Effector memory CD8-positive, alpha-beta T cell (primary cell): ENCODE measurements at regions not wholly inside any gene's neighbourhood (a gene's known extent, or its start where the extent isn't known, plus 50 kb on each side); places are given as distances from the start of the nearest gene placed in this dataset.

Experiments
- ATAC-seq: fragments of 150-1000 bp; cut with Tn5 transposase; replicated peaks from 2 replicates; pipeline ENCODE4 v1.10.0; 2021; ENCODE audit warnings: mild to moderate bottlenecking, moderate library complexity
- DNase-seq, 3 experiments: peaks; one replicate each; pipeline ENCODE4 v3.0.0; 2021
- H3K27ac Mint-ChIP-seq, 2 donors: one replicate each; pipeline ENCODE4 v1.8.0; 2022; ENCODE audit warnings: mild to moderate bottlenecking in 2 of 2, mixed read lengths in 2 of 2, moderate library complexity in 2 of 2
- H3K27me3 Mint-ChIP-seq, 2 donors: one replicate each; pipeline ENCODE4 v1.8.0; 2022; ENCODE audit warnings: mixed read lengths in 2 of 2
- H3K36me3 Mint-ChIP-seq: one replicate; pipeline ENCODE4 v1.8.0; 2022; ENCODE audit warnings: mild to moderate bottlenecking, moderate library complexity, mixed read lengths; ENCODE audit not compliant: insufficient read depth
- H3K4me1 Mint-ChIP-seq, 2 donors: one replicate each; pipeline ENCODE4 v1.8.0; 2022; ENCODE audit warnings: low read depth in 2 of 2, mixed read lengths in 2 of 2
- H3K4me3 Mint-ChIP-seq, 2 donors: one replicate each; pipeline ENCODE4 v1.8.0; 2022; ENCODE audit warnings: mild to moderate bottlenecking in 2 of 2, mixed read lengths in 2 of 2, moderate library complexity in 2 of 2
- H3K9me3 Mint-ChIP-seq, 2 donors: one replicate each; pipeline ENCODE4 v1.8.0; 2022; ENCODE audit warnings: mixed read lengths in 2 of 2

DNA sequence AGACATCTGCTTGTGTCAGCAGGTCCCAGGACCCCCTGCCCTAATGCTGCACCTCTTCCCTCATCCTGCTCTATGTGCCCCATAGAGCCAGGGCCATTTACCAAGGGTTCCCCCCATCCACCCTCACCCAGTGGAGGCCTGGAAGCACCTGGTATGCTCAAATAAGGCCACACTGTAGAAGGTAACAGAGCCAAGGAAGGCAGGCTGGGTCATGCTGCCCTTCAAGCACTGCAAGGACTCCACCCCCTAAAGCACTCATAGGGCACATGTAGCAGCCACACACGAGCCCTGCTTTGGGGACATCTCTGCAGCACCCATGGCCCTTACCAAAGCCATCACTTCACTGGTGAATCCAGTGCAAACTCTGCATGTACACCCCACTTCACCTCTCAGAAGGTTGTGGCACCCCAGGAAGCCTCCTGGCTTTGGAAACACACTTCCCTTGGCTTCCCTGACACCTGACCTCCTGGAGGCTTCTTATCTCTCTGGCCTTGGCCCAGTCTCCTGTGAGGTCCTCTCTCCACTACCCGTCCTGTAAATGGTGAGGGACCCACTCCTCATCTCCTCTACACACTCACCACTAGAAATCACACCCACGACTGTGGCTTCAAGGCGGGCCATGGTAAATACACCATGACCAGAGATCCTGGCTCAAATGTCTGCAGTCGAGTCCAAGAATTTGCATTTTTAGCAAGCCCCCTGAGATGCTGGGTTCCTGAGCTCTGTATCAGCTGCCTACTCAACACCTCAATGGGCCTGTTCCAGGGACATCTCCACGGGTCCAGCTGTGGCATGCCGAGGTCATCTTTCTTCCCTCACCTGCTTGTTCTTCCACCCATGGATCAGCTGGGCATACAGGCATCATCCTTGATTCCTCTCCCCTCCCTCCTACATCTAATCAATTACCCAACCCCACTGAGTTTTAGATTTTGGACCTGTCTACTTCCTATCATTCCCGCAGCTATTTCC is 80.9 kb upstream of the DOCK9 start:
- Mint-ChIP-seq H3K4me3 (no peak overlapping the region), H3K27me3 (no peaks in the 10 kb centered on the region), H3K27ac (peak overlapping the region; percentile 55 to 59), H3K4me1 (peaks cover 44 to 51% of the 10 kb centered on the region in 2 donors), H3K9me3 (no peaks in the 10 kb centered on the region), H3K36me3 (peaks cover 5% of the 10 kb centered on the region)
- ATAC-seq (no peak), DNase-seq (no peak)

DNA sequence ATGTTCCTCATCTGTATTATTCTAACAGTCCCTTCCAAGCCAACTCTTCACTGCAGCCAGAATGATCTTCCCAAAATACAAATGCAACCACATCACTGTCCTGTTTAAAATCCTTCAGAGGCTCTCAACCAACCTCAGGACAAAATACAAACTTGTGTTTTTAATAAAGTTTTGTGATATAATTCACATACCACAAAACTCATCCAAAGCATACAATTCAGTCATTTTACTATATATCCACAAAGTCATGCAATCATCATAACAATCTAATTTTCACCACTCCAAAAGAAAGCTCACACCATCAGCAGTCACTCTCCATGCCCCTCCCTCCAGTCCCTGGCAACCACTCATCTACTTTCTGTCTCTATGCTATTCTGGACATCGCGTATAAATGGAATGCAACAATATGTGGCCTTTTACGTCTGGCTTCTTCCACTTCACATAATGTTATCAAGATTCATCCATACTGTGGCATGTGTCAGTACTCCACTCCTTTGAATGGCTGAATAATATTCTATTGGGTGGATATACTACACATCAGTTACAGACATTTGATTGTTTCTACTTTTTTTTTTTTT is 81.7 kb upstream of the DOCK9 start:
- Mint-ChIP-seq H3K4me3 (no peak overlapping the region), H3K27ac (peak overlapping the region in 1 of 2 donors; percentile 59), H3K9me3 (no peaks in the 10 kb centered on the region), H3K27me3 (no peaks in the 10 kb centered on the region), H3K36me3 (peaks cover 5% of the 10 kb centered on the region), H3K4me1 (peaks cover 36 to 48% of the 10 kb centered on the region in 2 donors)
- DNase-seq (no peak), ATAC-seq (no peak)

DNA sequence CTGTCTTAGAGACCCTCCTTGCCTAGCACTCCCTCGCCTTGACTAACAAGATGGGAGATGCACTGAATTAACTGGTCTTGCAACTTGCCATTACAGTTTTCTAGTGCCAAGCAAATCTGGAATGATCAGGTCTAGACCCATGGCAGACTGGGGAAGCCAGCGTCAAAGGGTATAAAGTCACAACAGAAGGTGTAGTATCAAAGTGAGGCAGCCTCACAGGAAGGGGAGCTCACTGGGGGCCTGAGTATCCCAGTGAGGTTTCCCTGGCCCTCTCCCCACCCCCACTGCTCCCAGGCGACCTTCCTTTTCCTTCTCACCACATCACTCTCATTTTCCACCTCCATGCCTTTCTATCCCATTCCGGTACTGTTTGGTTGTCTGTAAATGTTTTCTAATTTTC is 83.5 kb upstream of the DOCK9 start:
- Mint-ChIP-seq H3K27me3 (no peaks in the 10 kb centered on the region), H3K4me1 (peaks cover 40 to 51% of the 10 kb centered on the region in 2 donors), H3K4me3 (no peak overlapping the region), H3K9me3 (no peaks in the 10 kb centered on the region), H3K36me3 (peaks cover 5% of the 10 kb centered on the region), H3K27ac (peak overlapping the region; percentile 19 to 75)
- DNase-seq (no peak), ATAC-seq (no peak)

DNA sequence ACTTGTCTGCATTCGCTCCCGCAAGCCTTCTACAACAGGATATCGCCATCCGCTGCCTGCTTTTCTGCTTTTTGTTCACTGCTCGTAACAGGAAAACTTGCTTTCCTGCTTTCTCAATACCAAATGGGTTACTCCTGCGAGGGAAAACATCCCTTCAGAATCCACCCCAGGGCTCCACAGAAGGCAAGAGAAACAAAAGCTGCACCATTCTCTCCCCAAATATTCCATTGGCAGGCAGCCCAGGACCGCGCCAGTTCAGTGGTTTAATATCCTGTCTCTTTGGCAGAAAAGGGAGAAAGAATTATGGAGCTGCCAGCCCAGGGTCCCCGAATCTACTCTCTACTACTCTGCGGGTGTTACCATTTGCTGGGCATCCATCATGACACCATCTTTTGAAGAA is 84.7 kb upstream of the DOCK9 start:
- H3K4me1 Mint-ChIP-seq, result peaks cover 46 to 52% of the 10 kb centered on the region in 2 donors
- ATAC-seq (no peak), DNase-seq (no peak)
- H3K27ac Mint-ChIP-seq, result no peak overlapping the region
- H3K36me3 Mint-ChIP-seq, result peaks cover 5% of the 10 kb centered on the region
- no peaks in the 10 kb centered on the region for H3K27me3 Mint-ChIP-seq
- H3K4me3 Mint-ChIP-seq, result no peak overlapping the region
- H3K9me3 Mint-ChIP-seq, result no peaks in the 10 kb centered on the region

DNA sequence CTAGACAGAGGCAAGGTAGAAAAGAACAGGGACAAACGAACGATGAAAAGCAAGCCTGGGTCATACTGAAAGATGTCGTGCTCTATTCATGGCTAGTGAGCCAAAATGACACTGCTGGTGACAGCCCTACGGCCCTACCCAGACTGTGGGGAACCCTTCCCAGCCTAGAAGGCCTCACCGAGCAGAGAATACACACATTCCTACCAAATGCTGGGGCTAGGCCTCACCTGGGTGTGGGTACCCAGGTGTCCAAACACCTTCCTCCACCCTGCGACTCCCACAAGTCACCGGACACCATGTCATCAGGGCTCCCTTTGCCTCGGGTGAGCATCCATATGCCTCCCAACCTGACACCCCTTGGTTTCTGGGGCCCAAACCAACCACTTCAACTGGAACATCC is 85.3 kb upstream of the DOCK9 start:
- ATAC-seq (no peak), DNase-seq (no peak)
- Mint-ChIP-seq H3K9me3 (no peaks in the 10 kb centered on the region), H3K36me3 (peaks cover 5% of the 10 kb centered on the region), H3K27me3 (no peaks in the 10 kb centered on the region), H3K27ac (no peak overlapping the region), H3K4me3 (no peak overlapping the region), H3K4me1 (peaks cover 48 to 55% of the 10 kb centered on the region in 2 donors)

DNA sequence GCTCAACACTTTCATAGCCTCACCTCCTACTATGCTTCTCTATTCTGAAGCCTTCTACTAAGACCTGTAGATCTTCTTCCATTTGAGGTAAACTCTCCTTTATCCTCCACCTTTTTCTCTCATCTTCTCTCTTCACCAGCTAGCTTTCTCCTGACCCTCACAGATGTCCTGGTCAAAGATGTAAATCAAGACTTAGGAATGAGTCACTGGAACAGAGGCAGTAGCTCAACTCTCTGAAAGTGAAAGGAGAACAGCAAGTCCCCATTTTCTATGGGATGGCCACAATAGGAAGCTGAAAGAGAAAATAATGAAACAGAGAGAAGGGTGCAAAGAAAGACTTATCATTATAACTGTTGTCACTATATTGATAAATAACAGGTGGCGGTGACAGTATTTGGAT is 86.1 kb upstream of the DOCK9 start:
- H3K9me3 Mint-ChIP-seq, result no peaks in the 10 kb centered on the region
- no peak overlapping the region for H3K4me3 Mint-ChIP-seq
- DNase-seq, result no peak
- no peaks in the 10 kb centered on the region for H3K27me3 Mint-ChIP-seq
- H3K36me3 Mint-ChIP-seq, result peaks cover 2% of the 10 kb centered on the region
- H3K27ac Mint-ChIP-seq, result no peak overlapping the region
- ATAC-seq, result no peak
- peaks cover 40 to 52% of the 10 kb centered on the region in 2 donors for H3K4me1 Mint-ChIP-seq

DNA sequence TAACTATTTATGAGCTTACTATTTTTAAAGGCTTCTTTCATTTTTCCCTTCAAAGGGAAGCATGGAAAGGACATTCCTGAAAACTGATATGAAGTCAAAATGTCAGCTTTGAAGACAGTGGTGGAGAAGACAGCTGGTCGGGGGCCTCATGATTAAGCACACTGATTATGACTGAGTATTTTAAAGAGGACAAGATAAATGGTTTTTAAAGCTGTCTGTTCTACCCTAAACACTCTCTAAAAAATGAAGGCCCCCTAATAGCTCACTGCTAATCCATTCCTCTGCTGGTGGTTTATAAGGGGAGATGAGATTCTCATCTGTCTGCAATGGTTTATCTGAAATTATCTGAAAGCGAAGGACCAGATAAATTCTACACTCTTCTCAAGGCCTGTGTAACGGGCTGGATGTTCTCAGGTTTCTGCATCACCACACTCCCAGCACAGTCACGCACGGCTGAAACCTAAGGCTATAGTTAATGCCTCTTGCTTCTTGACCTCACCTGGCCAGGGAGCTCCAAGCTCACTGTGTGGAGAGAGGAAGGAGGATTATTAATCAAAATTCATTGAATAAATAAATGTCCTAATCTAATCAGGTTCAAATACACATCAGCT is 86.9 kb upstream of the DOCK9 start:
- peak overlapping the region; percentile 1 to 2 for H3K27ac Mint-ChIP-seq
- no peaks in the 10 kb centered on the region for H3K27me3 Mint-ChIP-seq
- no peaks in the 10 kb centered on the region for H3K9me3 Mint-ChIP-seq
- ATAC-seq, result no peak
- no peak for DNase-seq
- no peak overlapping the region for H3K4me3 Mint-ChIP-seq
- H3K4me1 Mint-ChIP-seq, result peaks cover 35 to 48% of the 10 kb centered on the region in 2 donors
- H3K36me3 Mint-ChIP-seq, result peaks cover 2% of the 10 kb centered on the region

DNA sequence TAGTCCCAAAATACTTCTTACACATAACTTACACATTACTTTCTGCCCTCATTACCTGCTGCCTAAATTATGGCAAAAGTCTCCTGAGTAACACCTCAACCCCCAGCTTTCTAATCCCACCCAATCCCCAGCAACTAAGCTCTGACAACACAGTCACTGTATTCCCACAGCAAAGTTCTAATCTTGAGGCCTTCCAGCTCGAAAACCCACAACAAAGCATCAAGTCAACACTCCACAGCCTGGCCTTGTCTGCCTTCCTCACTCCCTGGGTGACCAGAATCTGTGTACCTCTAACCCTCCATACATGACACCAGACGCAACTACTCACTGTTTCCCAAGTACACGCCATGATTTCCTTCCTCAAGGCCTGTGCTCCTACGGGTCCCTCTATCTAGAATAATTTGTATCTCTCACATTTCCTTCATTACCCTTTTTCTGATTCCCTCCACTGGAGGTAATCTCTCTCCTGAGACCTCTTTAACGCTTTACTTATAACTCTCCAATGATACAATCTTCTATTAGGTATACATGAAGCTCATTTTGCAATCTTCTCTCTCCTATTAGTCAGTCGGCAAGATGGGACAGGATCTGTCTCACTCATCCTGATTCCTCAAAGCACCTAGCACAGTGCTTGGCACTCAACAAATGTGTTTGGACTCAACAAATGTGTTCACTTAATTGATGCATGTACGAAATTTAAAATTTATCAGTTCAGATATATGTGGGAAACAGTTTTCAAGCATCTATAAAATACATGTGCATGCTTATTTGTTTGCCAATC is 87.6 kb upstream of the DOCK9 start:
- ATAC-seq (no peak), DNase-seq (no peak)
- no peaks in the 10 kb centered on the region for H3K27me3 Mint-ChIP-seq
- H3K27ac Mint-ChIP-seq, result peak overlapping the region; percentile 1 to 51
- H3K4me3 Mint-ChIP-seq, result peak overlapping the region; percentile 61 to 71
- H3K4me1 Mint-ChIP-seq, result peaks cover 37 to 47% of the 10 kb centered on the region in 2 donors
- H3K9me3 Mint-ChIP-seq, result no peaks in the 10 kb centered on the region
- H3K36me3 Mint-ChIP-seq, result peaks cover 2% of the 10 kb centered on the region

DNA sequence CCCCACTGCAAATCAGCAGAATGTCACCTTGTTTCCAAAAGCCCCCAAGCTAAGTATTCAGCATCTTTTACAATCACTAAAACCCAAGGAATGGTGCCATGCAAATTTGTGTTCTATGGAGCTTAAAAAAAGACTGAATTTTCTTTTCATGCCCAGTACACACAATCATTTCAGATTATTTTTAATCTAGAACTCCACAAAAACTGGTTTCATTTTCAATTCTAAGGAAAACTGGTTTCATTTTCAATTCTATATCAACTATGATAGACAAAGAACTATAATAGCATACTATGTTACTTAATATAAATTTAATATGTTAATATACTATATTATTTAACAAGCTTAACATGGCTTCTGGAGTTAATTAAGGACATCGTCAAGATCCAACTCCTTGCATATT is 88.4 kb upstream of the DOCK9 start:
- H3K36me3 Mint-ChIP-seq, result peaks cover 2% of the 10 kb centered on the region
- no peaks in the 10 kb centered on the region for H3K27me3 Mint-ChIP-seq
- H3K4me1 Mint-ChIP-seq, result peaks cover 39 to 46% of the 10 kb centered on the region in 2 donors

DNA sequence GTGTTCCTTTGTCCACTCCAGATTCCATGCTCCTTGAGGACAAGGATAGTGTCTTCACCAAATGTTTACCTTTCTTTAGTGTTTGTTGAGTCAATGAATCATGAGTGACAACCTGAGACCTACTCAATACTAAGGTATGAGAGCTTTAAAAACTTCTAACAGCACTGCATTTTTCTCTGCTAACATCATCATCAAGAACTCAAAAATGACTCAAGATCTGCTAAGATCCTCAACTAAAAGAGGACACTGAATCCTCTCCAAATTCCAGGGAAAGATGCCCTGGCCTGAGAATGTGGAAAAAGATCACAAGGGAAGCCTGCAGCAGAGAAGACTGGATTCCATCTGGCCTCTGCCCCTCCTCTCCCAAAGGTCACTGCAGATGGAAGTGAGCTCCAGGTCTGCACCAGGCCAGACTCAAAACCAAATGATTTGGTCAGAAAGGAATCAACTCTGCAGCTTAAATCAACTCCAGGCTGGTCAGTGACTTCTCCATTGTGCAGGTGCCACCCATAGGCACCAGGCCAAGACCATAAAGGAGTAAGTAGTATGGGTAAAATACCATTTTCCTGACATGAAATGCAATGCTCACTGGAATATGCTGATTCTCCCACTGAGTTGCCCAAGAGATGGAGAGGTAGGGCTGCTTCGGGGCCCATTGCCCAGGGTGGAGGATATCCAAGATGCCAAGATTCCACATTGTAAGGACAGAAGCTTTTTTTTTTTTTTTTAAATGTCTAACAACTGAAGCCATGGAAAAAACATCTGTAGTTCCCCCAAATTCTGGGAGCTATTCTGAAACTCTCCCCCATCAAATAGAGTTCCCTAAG is 89.5 kb upstream of the DOCK9 start:
- Mint-ChIP-seq H3K27me3 (no peaks in the 10 kb centered on the region), H3K36me3 (no peaks in the 10 kb centered on the region), H3K4me3 (peak overlapping the region; percentile 49 to 71), H3K4me1 (peaks cover 37 to 40% of the 10 kb centered on the region in 2 donors), H3K9me3 (no peaks in the 10 kb centered on the region), H3K27ac (peak overlapping the region; percentile 51 to 57)
- ATAC-seq (no peak), DNase-seq (no peak)

More for the DNA sequence above, 88.4 kb upstream of the DOCK9 start:
- Mint-ChIP-seq H3K9me3 (no peaks in the 10 kb centered on the region), H3K4me3 (peak overlapping the region; percentile 61 to 71), H3K27ac (peak overlapping the region; percentile 51 to 57)
- ATAC-seq (peak; percentile 41), DNase-seq (no peak)

DNA sequence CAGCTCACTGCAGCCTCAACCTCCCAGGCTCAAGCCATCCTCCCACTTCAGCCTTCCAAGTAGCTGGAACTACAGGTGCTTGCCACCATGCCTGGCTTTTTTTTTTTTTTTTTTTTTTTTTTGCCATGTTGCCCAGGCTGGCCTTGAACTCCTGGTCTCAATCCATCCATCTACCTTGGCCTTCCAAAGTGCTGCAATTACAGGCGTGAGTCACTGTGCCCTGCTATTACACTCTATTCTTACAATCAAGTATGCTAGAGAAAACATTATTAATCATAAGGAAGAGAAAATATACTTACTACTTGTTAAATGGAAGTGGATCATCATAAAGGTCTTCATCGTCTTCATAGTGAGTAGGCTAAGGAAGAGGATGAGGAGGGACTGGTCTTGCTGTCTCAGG is 93.3 kb upstream of the DOCK9 start:
- H3K27ac Mint-ChIP-seq, result no peak overlapping the region
- peaks cover 6% of the 10 kb centered on the region for H3K36me3 Mint-ChIP-seq

DNA sequence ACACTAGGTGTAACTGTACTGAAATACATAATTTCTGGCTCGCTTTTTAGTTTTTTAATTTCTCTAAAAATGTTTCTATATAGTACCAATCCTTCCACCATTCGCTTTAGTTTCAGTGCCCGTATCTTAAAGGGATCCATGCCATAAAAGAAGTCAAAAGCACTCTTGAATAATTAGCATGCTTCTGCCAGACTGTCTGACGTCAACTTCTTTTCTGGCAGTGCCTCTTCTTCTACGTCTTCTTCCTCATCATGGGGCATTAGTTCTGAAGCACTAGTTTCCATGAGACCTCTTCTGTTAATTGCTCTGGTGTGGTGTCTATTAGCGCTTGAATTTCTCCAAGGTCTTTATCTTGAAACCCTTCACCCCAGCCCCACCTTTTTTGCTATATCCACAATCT is 93.8 kb upstream of the DOCK9 start:
- Mint-ChIP-seq H3K36me3 (peaks cover 8% of the 10 kb centered on the region), H3K4me3 (no peak overlapping the region), H3K27ac (no peak overlapping the region), H3K27me3 (no peaks in the 10 kb centered on the region), H3K4me1 (peaks cover 31 to 47% of the 10 kb centered on the region in 2 donors), H3K9me3 (no peaks in the 10 kb centered on the region)
- ATAC-seq (no peak), DNase-seq (no peak)

More for the DNA sequence above, 93.3 kb upstream of the DOCK9 start:
- Mint-ChIP-seq H3K9me3 (no peaks in the 10 kb centered on the region), H3K27me3 (no peaks in the 10 kb centered on the region), H3K4me3 (no peak overlapping the region), H3K4me1 (peaks cover 29 to 45% of the 10 kb centered on the region in 2 donors)
- DNase-seq (no peak), ATAC-seq (no peak)
